BJ (cell line): ENCODE measurements at regions not wholly inside any gene's neighbourhood (a gene's known extent, or its start where the extent isn't known, plus 50 kb on each side); places are given as distances from the start of the nearest gene placed in this dataset.
A peak's percentile ranks its signal among the peaks of the same experiment; 100 is the strongest.

Source experiments
- CTCF ChIA-PET: fragments of 350-600 bp; formaldehyde crosslinking; extraction: SDS; loops from one replicate; lab custom pipeline; 2021; ENCODE audit warnings: antibody characterized with exemption, inconsistent platforms; lab: Yijun Ruan, JAX
- POLR2A ChIA-PET: fragments of 300-600 bp; sonication (Branson Sonifier 250); formaldehyde crosslinking; extraction: SDS; loops from one replicate; lab custom pipeline; 2021; ENCODE audit warnings: antibody characterized with exemption; lab: Charles Lee
- DNase-seq: peaks from one replicate; pipeline ENCODE4 v3.0.0-alpha.2; 2011; ENCODE audit warnings: low read depth
- H3K27me3 ChIP-seq: 2 replicates; pipeline ENCODE4 v1.6.0; 2011; ENCODE audit warnings: low read length; ENCODE audit not compliant: control insufficient read depth, insufficient read depth
- H3K36me3 ChIP-seq: 2 replicates; pipeline ENCODE4 v1.5.1; 2011; ENCODE audit warnings: low read length; ENCODE audit not compliant: control insufficient read depth, insufficient read depth
- H3K4me3 ChIP-seq: 2 replicates; pipeline ENCODE4 v1.5.1; 2011; ENCODE audit warnings: low read depth, mild to moderate bottlenecking, control low read depth, low read length
- TF ChIP-seq, protein P1 (sequence below): IDR thresholded peaks from 2 replicates; pipeline ENCODE4 v1.5.1; 2011; ENCODE audit warnings: low read depth, mild to moderate bottlenecking, control low read depth, inconsistent platforms, low read length, moderate library complexity; ENCODE audit not compliant: insufficient read depth

DNA sequence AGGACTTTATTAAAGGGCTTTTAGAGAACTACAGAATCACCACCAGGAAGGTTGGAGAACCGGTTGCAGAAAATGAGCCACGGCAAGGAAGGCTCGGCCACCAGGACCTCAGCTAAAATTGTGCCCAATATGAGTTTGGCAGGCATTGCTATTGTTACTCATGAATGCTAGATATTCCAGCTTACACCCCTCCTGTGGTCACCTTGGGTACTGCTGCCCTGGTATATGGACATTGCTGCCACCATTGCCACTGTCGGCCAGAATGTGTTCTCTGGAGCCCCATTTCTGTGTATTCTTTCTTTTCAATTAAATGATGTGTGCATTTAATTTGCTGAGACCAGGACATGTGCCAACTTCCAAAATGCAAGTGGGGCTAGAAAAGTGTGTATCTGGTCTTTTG lies 626.7 kb upstream of the BOD1L1 start:
- ChIA-PET POLR2A (no interaction called here), CTCF (interaction anchor here (0.6 to 1.2 kb wide), 2 partner anchors 110 to 600 kb away, joined by 4 to 5 read pairs; no protein-coding TSS in a partner anchor)
- no peaks in the 10 kb centered on the region for H3K27me3 ChIP-seq
- DNase-seq: no peak
- no peaks in the 10 kb centered on the region for H3K36me3 ChIP-seq
- H3K4me3 ChIP-seq: no peak overlapping the region
- TF ChIP-seq, protein P1, sequence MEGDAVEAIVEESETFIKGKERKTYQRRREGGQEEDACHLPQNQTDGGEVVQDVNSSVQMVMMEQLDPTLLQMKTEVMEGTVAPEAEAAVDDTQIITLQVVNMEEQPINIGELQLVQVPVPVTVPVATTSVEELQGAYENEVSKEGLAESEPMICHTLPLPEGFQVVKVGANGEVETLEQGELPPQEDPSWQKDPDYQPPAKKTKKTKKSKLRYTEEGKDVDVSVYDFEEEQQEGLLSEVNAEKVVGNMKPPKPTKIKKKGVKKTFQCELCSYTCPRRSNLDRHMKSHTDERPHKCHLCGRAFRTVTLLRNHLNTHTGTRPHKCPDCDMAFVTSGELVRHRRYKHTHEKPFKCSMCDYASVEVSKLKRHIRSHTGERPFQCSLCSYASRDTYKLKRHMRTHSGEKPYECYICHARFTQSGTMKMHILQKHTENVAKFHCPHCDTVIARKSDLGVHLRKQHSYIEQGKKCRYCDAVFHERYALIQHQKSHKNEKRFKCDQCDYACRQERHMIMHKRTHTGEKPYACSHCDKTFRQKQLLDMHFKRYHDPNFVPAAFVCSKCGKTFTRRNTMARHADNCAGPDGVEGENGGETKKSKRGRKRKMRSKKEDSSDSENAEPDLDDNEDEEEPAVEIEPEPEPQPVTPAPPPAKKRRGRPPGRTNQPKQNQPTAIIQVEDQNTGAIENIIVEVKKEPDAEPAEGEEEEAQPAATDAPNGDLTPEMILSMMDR: peak; percentile 59

DNA sequence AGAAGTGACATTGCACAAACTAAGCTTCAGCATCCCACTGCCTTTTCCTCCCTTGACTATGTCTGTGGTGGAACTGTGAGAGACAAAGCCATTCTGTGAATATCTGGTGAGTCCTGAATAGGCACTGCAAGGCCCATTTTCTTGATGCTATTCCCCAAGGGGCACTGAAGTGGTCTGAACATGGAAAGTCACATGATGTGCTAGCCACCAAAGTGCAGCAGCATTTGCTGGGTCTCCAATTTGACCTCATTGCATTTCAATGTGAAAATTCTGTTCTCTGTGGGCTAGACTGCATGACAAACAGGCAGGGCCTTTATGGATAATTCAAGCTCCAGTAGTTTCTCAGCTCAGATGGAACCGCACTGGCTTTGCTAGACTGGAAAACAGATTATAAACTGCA lies 627.4 kb upstream of the BOD1L1 start:
- Histone ChIP-seq H3K4me3 (no peak overlapping the region), H3K27me3 (no peaks in the 10 kb centered on the region), H3K36me3 (no peaks in the 10 kb centered on the region)
- no peak for DNase-seq
- POLR2A ChIA-PET: no interaction called here
- CTCF ChIA-PET: interaction anchor here (1.2 to 1.4 kb wide), 2 partner anchors 124 to 601 kb away, joined by 3 to 4 read pairs; no protein-coding TSS in a partner anchor
- TF ChIP-seq, protein P1: no peak

DNA sequence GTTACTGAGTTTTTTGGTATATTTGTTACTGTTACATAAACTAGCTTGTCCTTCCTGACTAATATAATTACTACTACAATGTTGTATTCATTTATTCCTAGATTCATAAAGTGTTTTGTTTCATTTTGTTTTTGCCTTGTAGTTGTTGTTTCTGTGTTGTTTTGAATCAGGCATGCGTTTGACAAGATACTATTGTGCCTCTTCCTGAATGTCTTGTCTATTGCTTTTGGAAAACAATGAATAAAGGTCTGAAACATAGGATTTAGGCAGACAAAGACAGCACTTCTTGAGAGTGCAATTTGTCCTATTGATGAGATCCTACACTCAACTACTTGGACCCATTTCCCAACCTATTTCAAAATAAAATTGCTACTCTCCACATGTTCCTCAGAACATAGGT lies 630.4 kb upstream of the BOD1L1 start:
- H3K4me3 ChIP-seq: no peak overlapping the region
- no peaks in the 10 kb centered on the region for H3K36me3 ChIP-seq
- CTCF ChIA-PET: interaction anchor here (2.1 kb wide), 1 partner anchor 10 kb away, joined by 8 read pairs; no protein-coding TSS in a partner anchor
- POLR2A ChIA-PET: no interaction called here
- H3K27me3 ChIP-seq: no peaks in the 10 kb centered on the region
- TF ChIP-seq, protein P1: no peak
- DNase-seq: no peak

DNA sequence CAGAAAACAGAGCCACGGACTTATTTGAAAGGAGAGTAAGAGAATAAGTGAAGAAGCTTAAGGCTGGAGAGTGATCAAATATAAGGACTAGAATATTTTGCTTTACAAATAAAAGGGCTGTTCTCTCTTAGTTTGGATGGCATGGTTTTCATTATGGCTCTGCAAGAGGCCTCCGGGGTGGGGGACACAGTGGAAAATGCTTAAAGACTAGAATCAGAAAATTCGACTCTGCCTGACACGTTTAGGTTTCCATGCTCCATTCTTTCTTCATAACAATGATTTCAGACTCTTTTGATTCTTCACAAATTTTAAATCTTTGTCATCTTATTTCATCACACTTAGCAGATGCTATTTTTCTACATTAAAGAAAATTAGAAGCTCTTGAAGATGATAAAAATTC lies 632.4 kb upstream of the BOD1L1 start:
- POLR2A ChIA-PET: no interaction called here
- H3K27me3 ChIP-seq: no peaks in the 10 kb centered on the region
- TF ChIP-seq, protein P1: no peak
- CTCF ChIA-PET: interaction anchor here (1.0 to 1.7 kb wide), 2 partner anchors 9 to 12 kb away, joined by 3 to 4 read pairs; no protein-coding TSS in a partner anchor
- no peak overlapping the region for H3K4me3 ChIP-seq
- no peaks in the 10 kb centered on the region for H3K36me3 ChIP-seq
- DNase-seq: no peak

DNA sequence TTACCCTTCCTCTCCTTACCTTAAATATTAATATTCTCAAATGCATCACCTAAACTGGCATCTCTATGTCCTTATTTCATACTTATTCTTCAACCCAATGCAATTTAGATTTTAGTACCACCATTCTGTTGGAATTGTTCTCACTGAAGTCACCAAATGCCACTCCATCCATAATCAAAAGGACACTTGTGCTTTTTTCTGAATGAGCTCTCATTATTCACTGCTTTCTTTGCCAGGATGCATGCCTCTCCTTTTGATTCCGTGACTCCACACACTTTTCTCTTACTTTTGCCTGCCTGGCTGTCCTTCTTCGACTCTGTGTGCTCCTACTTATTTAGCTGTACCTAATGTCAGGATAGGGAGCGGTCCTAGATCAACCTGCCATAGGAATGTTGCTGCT lies 633.1 kb upstream of the BOD1L1 start:
- H3K4me3 ChIP-seq: no peak overlapping the region
- ChIA-PET POLR2A (no interaction called here), CTCF (interaction anchor here (1.0 to 1.7 kb wide), 2 partner anchors 10 to 11 kb away, joined by 3 to 4 read pairs; no protein-coding TSS in a partner anchor)
- H3K36me3 ChIP-seq: no peaks in the 10 kb centered on the region
- TF ChIP-seq, protein P1: no peak
- H3K27me3 ChIP-seq: no peaks in the 10 kb centered on the region
- no peak for DNase-seq
